GM12873 (cell line): ENCODE measurements at regions not wholly inside any gene's neighbourhood (a gene's known extent, or its start where the extent isn't known, plus 50 kb on each side); places are given as distances from the start of the nearest gene placed in this dataset.

Experiments used
- CTCF ChIP-seq: IDR thresholded peaks from 2 replicates; pipeline ENCODE4 v1.5.1; 2012; ENCODE audit warnings: low read depth, mild to moderate bottlenecking, moderate library complexity, low read length, control low read depth; ENCODE audit not compliant: insufficient read depth; ENCODE audit errors: missing control alignments

DNA sequence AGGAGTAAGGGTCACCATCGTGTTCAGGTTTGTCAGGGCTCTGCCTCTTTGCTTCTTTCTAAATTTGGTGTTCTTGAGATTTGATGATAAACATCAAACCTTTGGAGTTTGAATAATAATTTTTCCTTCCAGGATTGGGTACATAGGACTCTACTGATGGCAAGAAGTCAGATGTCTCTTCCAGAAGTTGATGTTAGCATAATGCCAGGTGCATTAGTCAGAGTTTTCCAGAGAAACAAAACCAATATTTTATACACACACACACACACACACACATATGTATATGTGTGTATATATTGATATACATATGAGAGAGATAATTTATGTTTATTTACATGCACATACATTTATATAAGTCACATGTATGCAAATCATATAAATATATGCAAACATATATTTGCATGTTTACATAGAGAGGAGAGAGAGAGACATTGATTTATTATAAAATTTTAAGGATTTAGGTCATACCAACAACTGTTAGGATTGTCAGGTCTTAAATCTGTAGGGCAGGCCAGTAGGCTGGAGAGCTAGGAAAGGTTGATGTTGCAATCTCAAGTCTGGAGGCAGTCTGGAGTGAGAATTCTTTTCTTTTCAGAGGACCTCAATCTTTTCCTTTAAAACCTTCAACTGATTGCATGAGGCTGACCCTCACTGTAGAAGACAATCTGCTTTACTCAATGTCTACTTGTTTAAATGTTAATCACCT is 199.2 kb downstream of the HLX start:
- TF ChIP-seq CTCF = no peak

DNA sequence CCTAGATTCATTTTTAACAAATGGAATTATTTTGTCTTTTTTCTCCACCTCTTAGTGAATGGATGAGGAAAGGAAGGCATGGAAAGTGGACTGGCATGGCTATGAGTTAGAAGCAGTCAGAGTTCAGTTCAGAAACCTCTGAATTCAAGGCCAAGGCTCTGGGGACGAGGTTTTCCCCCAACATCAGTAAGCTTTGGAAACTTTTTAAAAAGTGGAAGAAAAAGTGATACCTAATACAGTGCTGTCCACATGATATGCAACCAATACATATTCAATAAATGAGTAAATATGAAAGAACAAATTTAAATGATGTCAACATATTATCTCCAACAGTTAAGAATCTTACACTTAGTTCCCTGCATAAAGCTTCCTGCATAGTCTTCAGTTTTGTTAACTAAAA is 204.7 kb downstream of the HLX start:
- TF ChIP-seq CTCF = no peak

GRCh38 chr1:221084681-221085080 is 205.4 kb downstream of the HLX start:
- TF ChIP-seq CTCF = no peak

GRCh38 chr1:221085701-221086375 is 206.6 kb downstream of the HLX start:
- TF ChIP-seq CTCF = no peak

GRCh38 chr1:221087919-221088318 is 208.7 kb downstream of the HLX start:
- TF ChIP-seq CTCF = no peak

DNA sequence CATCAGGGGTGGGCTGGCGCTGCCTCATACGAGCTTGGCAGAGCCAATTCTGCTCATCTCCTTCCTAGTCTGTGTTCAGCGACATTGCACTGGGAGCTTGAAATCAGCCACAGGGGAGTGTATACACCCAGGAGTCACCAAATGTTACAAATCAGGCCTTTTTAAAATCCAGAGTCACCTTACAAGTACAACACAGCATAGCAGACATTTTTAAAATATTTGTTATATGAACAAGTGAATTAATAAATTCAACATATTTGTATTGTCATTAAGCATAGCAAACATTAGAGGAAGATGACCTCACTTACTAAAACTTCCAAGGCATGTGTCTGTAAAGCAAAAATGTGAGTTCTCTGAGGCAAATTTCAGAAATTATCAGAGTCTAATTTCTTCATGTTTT is 210.0 kb downstream of the HLX start:
- no peak for TF ChIP-seq CTCF

DNA sequence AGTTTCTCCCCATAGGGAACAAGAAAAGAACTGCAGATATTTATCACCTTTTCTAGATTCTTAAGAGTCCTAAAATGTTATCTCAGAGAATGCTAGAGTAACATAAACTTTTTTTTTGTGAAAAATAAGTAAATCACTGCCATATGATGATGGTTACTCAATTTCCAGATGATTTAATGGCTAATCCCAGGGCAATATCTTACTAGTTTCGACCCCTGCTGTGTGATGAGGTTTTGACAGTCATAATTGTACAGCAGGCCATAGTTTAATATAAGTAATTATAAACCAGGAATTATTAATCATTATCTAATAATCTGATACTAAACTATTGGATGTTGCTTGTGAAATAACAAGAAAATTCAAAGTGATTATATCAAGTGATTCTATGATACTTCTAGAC is 210.6 kb downstream of the HLX start:
- TF ChIP-seq CTCF = no peak
